SU-DHL-6 (cell line): ENCODE measurements at regions not wholly inside any gene's neighbourhood (a gene's known extent, or its start where the extent isn't known, plus 50 kb on each side); places are given as distances from the start of the nearest gene placed in this dataset.
A peak's percentile ranks its signal among the peaks of the same experiment; 100 is the strongest.

ENCODE experiments used
- H2AFZ ChIP-seq: fragments of 200-600 bp; sonication (generic); 2 replicates; pipeline ENCODE4 v1.6.1; 2014; ENCODE audit warnings: low read depth, mild to moderate bottlenecking, moderate library complexity, mixed read lengths, antibody characterized with exemption, low read length; ENCODE audit not compliant: severe bottlenecking
- H3F3A ChIP-seq: fragments of 200-600 bp; shearing (Covaris generic); 2 replicates; pipeline ENCODE4 v1.6.0; 2016; ENCODE audit warnings: antibody characterized with exemption, mild to moderate bottlenecking; ENCODE audit not compliant: insufficient read depth
- H3K27ac ChIP-seq: fragments of 200-600 bp; sonication (generic); 2 replicates; pipeline ENCODE4 v1.5.1; 2016; ENCODE audit warnings: low read depth, mild to moderate bottlenecking, low read length, moderate library complexity, mixed read lengths
- H3K27me3 ChIP-seq: fragments of 200-600 bp; sonication (generic), shearing (Covaris generic); 2 replicates; pipeline ENCODE4 v1.6.0; 2014; ENCODE audit warnings: mild to moderate bottlenecking, low read length
- H3K36me3 ChIP-seq: fragments of 200-600 bp; sonication (generic); 2 replicates; pipeline ENCODE4 v1.6.1; 2014; ENCODE audit warnings: mild to moderate bottlenecking, low read length, mixed read lengths
- H3K4me2 ChIP-seq: fragments of 300-600, 200-600 bp; shearing (Covaris generic), sonication (generic); 2 replicates; pipeline ENCODE4 v1.6.0; 2014; ENCODE audit warnings: low read length, low read depth, mild to moderate bottlenecking; ENCODE audit not compliant: poor library complexity, severe bottlenecking
- H3K4me3 ChIP-seq: fragments of 200-600 bp; sonication (generic); 2 replicates; pipeline ENCODE4 v1.5.1; 2014; ENCODE audit warnings: antibody characterized with exemption, low read length, mild to moderate bottlenecking, mixed read lengths; ENCODE audit not compliant: insufficient read depth, poor library complexity, severe bottlenecking
- H3K79me2 ChIP-seq: fragments of 200-600 bp; sonication (generic); 2 replicates; pipeline ENCODE4 v1.6.1; 2014; ENCODE audit warnings: mild to moderate bottlenecking, low read length, moderate library complexity; ENCODE audit not compliant: insufficient read depth
- H3K9ac ChIP-seq: fragments of 200-600 bp; sonication (generic); 2 replicates; pipeline ENCODE4 v1.7.0; 2014; ENCODE audit warnings: mild to moderate bottlenecking, low read length
- H3K9me2 ChIP-seq: fragments of 200-600 bp; sonication (generic); replicated peaks from 2 replicates; pipeline ENCODE4 v1.6.1; 2014; ENCODE audit warnings: low read length; ENCODE audit not compliant: insufficient read depth
- H3K9me3 ChIP-seq: fragments of 200-600 bp; sonication (generic); 2 replicates; pipeline ENCODE4 v1.6.1; 2014; ENCODE audit warnings: low read length, mixed read lengths; ENCODE audit not compliant: insufficient read depth
- H4K20me1 ChIP-seq: fragments of 200-600 bp; sonication (generic); 2 replicates; pipeline ENCODE4 v1.6.1; 2014; ENCODE audit warnings: low read depth, mild to moderate bottlenecking, antibody characterized with exemption, low read length, moderate library complexity, mixed read lengths
- EZH2phosphoT487 ChIP-seq: fragments of 200-600 bp; sonication (generic), shearing (Covaris generic); conservative IDR thresholded peaks from 2 replicates; pipeline ENCODE4 v1.6.1; 2018; ENCODE audit warnings: mild to moderate bottlenecking, antibody characterized with exemption, low read length, moderate library complexity, mixed read lengths
- TF ChIP-seq, protein P1 (sequence below): fragments of 200-600 bp; sonication (generic); IDR thresholded peaks from one replicate; pipeline ENCODE4 v1.5.1; 2017; ENCODE audit warnings: antibody characterized with exemption, mild to moderate bottlenecking, low read length, moderate library complexity; ENCODE audit not compliant: insufficient read depth, poor library complexity, severe bottlenecking

DNA sequence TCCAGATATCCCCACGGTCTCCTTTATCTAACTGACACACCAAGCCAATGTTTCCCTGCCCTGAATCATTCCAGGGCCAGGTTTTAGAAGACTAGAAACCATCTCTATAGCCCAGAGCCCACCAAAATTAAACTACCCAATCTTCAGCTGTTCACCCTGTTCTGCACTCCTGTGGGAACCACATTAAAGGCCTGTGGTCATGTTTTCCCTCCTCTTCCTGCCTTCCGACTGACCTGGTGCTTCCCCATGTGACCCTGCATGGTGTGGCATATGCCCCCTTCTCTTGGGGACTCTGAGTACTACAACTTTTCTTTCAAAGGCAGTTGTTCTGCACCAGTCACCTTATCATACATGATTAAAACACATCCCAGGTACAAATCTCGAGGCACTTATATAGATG, 155.0 kb downstream of the TMEM200A start:
- Histone ChIP-seq H3K9me3 (no peaks in the 10 kb centered on the region), H3K36me3 (no peaks in the 10 kb centered on the region), H3K4me3 (no peak overlapping the region), H3K9ac (no peak overlapping the region), H3K4me2 (no peak overlapping the region), H3K79me2 (no peaks in the 10 kb centered on the region), H3K9me2 (no peaks in the 10 kb centered on the region), H2AFZ (no peak overlapping the region), H3K27ac (no peak overlapping the region), H4K20me1 (no peaks in the 10 kb centered on the region), H3K27me3 (no peaks in the 10 kb centered on the region), H3F3A (no peaks in the 10 kb centered on the region)
- TF ChIP-seq EZH2phosphoT487 = no peak
- TF ChIP-seq, protein P1, sequence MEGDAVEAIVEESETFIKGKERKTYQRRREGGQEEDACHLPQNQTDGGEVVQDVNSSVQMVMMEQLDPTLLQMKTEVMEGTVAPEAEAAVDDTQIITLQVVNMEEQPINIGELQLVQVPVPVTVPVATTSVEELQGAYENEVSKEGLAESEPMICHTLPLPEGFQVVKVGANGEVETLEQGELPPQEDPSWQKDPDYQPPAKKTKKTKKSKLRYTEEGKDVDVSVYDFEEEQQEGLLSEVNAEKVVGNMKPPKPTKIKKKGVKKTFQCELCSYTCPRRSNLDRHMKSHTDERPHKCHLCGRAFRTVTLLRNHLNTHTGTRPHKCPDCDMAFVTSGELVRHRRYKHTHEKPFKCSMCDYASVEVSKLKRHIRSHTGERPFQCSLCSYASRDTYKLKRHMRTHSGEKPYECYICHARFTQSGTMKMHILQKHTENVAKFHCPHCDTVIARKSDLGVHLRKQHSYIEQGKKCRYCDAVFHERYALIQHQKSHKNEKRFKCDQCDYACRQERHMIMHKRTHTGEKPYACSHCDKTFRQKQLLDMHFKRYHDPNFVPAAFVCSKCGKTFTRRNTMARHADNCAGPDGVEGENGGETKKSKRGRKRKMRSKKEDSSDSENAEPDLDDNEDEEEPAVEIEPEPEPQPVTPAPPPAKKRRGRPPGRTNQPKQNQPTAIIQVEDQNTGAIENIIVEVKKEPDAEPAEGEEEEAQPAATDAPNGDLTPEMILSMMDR = no peak

DNA sequence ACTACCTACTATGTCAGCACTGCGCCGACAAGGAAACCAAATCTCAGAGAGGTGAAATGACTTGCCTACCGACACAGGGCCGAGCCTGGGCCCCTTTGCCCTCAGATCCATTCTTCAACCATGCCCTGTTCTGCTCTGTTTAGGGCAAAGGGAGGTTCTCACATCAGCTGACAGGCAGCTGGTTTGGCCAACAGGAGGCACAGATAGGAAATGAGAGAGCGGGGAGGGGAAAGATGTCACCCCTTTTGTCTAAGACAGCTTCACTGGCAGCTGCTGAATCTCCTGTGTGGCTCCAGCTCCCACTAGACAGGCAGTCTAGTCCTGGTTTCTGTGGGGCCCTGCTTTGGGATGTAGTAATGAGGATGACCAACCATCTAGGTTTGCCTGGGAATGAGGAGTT, 158.7 kb downstream of the TMEM200A start:
- Histone ChIP-seq H3K4me3 (no peak overlapping the region), H3K27ac (peak overlapping the region; percentile 70), H3K9ac (peak overlapping the region; percentile 19; the same call in 1 of the 2 replicates), H3K9me3 (no peaks in the 10 kb centered on the region), H3F3A (no peaks in the 10 kb centered on the region), H3K36me3 (no peaks in the 10 kb centered on the region), H4K20me1 (no peaks in the 10 kb centered on the region), H3K27me3 (no peaks in the 10 kb centered on the region), H3K4me2 (peak overlapping the region; percentile 37), H3K79me2 (no peaks in the 10 kb centered on the region), H3K9me2 (no peaks in the 10 kb centered on the region), H2AFZ (no peak overlapping the region)
- TF ChIP-seq, protein P1 = no peak
- TF ChIP-seq EZH2phosphoT487 = no peak

DNA sequence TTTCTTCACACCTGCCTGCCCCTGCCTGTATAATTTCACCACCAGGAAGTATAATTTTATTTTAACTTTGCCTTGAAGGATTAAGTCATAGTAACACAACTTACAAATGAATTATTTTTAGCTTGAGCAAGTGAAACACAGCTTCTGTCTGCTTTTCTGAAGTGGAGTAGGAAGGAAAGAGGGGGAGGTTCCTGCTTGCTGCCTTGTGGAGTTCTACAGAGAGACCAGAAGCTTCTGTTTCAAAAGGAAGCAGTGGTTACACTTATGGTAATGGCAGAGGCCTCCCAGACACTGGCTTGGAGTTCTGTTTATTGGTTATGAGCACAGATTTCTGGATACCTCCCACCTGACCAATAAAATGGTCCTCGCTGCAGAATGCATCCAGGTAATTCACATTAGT, 159.6 kb downstream of the TMEM200A start:
- no peak for TF ChIP-seq EZH2phosphoT487
- TF ChIP-seq, protein P1 = no peak
- H3K4me2 ChIP-seq = peak overlapping the region; percentile 37

More for the DNA sequence above, 159.6 kb downstream of the TMEM200A start:
- Histone ChIP-seq H3K79me2 (no peaks in the 10 kb centered on the region), H4K20me1 (no peaks in the 10 kb centered on the region), H3K9me3 (no peaks in the 10 kb centered on the region), H2AFZ (no peak overlapping the region), H3K27ac (peak overlapping the region; percentile 70), H3F3A (no peaks in the 10 kb centered on the region), H3K9me2 (no peaks in the 10 kb centered on the region), H3K4me3 (no peak overlapping the region), H3K9ac (0 out of 2 replicates have a peak overlapping the region, but pooled peaks have one; percentile 19), H3K27me3 (no peaks in the 10 kb centered on the region), H3K36me3 (no peaks in the 10 kb centered on the region)
